ENCODE measurements at regions not wholly inside any gene's neighbourhood (a gene's known extent, or its start where the extent isn't known, plus 50 kb on each side); places are given as distances from the start of the nearest gene placed in this dataset.
A peak's percentile ranks its signal among the peaks of the same experiment; 100 is the strongest.

- Histone ChIP-seq H3K9me3 (peaks cover 5% of the 10 kb centered on the region; the same call in 1 of the 3 replicates), H3K4me2 (no peak overlapping the region), H3K4me1 (no peaks in the 10 kb centered on the region), H3K4me3 (no peak overlapping the region), H3K27ac (no peak overlapping the region)
- 7% methylated on average over 1 of the region's 1 CpG for WGBS (ENCODE audit: missing lambda C conversion rate)
- FAIRE-seq (peak; percentile 23), DNase-seq (ENCODE audit: low read depth in 1 of 2, low spot score in 1 of 2) (no peak), ATAC-seq (no peak)
- ChIA-PET CTCF (no interaction called here), POLR2A (no interaction called here)
- TF ChIP-seq MYC (IDR thresholded peaks at IDR 0.05; ENCODE audit: borderline replicate concordance, low read length) = no peak
- no peak for TF ChIP-seq FOXS1 (CRISPR knock-in tag; IDR thresholded peaks at IDR 0.05)
- no peak for TF ChIP-seq KDM1A (IDR thresholded peaks at IDR 0.05; ENCODE audit: low read depth)
- TF ChIP-seq PBX3 (IDR thresholded peaks at IDR 0.05) = no peak
- no peak for TF ChIP-seq SREBF2 (IDR thresholded peaks at IDR 0.05)
- TF ChIP-seq JUN (IDR thresholded peaks at IDR 0.05) = no peak
- TF ChIP-seq CEBPB (IDR thresholded peaks at IDR 0.05) = no peak
These were observed 93.2 kb downstream of the ZNF680 start for GRCh38 chr7:64469673-64470072.

- Histone ChIP-seq H3K4me1 (no peaks in the 10 kb centered on the region), H3K9me3 (peaks cover 15% of the 10 kb centered on the region), H3K27ac (no peak overlapping the region), H3K4me2 (no peak overlapping the region), H3K4me3 (no peak overlapping the region)
- ChIA-PET POLR2A (no interaction called here), CTCF (no interaction called here)
- ATAC-seq (no peak), FAIRE-seq (no peak), DNase-seq (ENCODE audit: low read depth in 1 of 2, low spot score in 1 of 2) (no peak)
- WGBS (ENCODE audit: missing lambda C conversion rate) = 0% methylated on average over 1 of the region's 1 CpG
- TF ChIP-seq CEBPB (IDR thresholded peaks at IDR 0.05) = no peak
- no peak for TF ChIP-seq HEYL (CRISPR knock-in tag; IDR thresholded peaks at IDR 0.05)
- no peak for TF ChIP-seq KDM1A (IDR thresholded peaks at IDR 0.05; ENCODE audit: low read depth)
- TF ChIP-seq ZSCAN20 (CRISPR knock-in tag; IDR thresholded peaks at IDR 0.05) = no peak
- TF ChIP-seq POLR2AphosphoS2 (conservative IDR thresholded peaks at IDR 0.05; ENCODE audit: low read length) = no peak
- no peak for TF ChIP-seq HOXB5 (CRISPR knock-in tag; IDR thresholded peaks at IDR 0.05)
- TF ChIP-seq E2F6 (IDR thresholded peaks at IDR 0.05; ENCODE audit: borderline replicate concordance, low read depth) = no peak
- no peak for TF ChIP-seq EP300 (IDR thresholded peaks at IDR 0.05)
- no peak for TF ChIP-seq REST (IDR thresholded peaks at IDR 0.05)
- TF ChIP-seq BCL3 (IDR thresholded peaks at IDR 0.05) = no peak
- no peak for TF ChIP-seq ATOH8 (CRISPR knock-in tag; IDR thresholded peaks at IDR 0.05; ENCODE audit: low read depth)
- no peak for TF ChIP-seq GATA3 (IDR thresholded peaks at IDR 0.05; ENCODE audit: borderline replicate concordance)
- no peak for TF ChIP-seq FOSL2 (IDR thresholded peaks at IDR 0.05)
- TF ChIP-seq FOSL2 (CRISPR knock-in tag; IDR thresholded peaks at IDR 0.05) = no peak
- no peak for TF ChIP-seq MYC (IDR thresholded peaks at IDR 0.05; ENCODE audit: borderline replicate concordance, low read length)
- TF ChIP-seq RFX5 (IDR thresholded peaks at IDR 0.05) = no peak
- TF ChIP-seq EHF (CRISPR knock-in tag; IDR thresholded peaks at IDR 0.05) = no peak
- TF ChIP-seq SREBF2 (IDR thresholded peaks at IDR 0.05) = no peak
These were observed 97.3 kb downstream of the ZNF680 start for GRCh38 chr7:64465551-64465950.

Data from A549 (cell line).